ENCODE measurements at regions not wholly inside any gene's neighbourhood (a gene's known extent, or its start where the extent isn't known, plus 50 kb on each side); places are given as distances from the start of the nearest gene placed in this dataset.

- Histone ChIP-seq H3K9me3 (ENCODE audit: control extremely low read depth in 1 of 3, control insufficient read depth in 2 of 3, insufficient read depth in 1 of 3, low read length in 2 of 3) (no peaks in the 10 kb centered on the region), H3K36me3 (replicated peaks in 1 of 2; ENCODE audit: control extremely low read depth in 1 of 2, control insufficient read depth in 1 of 2, extremely low read depth in 1 of 2, insufficient read depth in 2 of 2, low read length in 1 of 2) (no peaks in the 10 kb centered on the region), H3K4me1 (ENCODE audit: control insufficient read depth in 2 of 2, insufficient read depth in 2 of 2, low read length in 2 of 2) (no peaks in the 10 kb centered on the region), H3K4me2 (replicated peaks; ENCODE audit: low read depth, low read length, poor library complexity, severe bottlenecking) (no peak overlapping the region), H3K79me2 (ENCODE audit: control insufficient read depth, insufficient read depth, low read length) (no peaks in the 10 kb centered on the region), H2AFZ (ENCODE audit: insufficient read depth, low read depth, low read length, poor library complexity, severe bottlenecking) (no peak overlapping the region), H4K20me1 (ENCODE audit: control insufficient read depth, insufficient read depth, low read length, poor library complexity, severe bottlenecking) (no peaks in the 10 kb centered on the region), H3K4me3 (ENCODE audit: control extremely low read depth in 1 of 5, extremely low read depth in 1 of 5, insufficient read depth in 1 of 5, low read depth in 2 of 5, low read length in 4 of 5) (no peak overlapping the region), H3K27ac (ENCODE audit: low read length in 2 of 2) (no peak overlapping the region), H3K27me3 (replicated peaks in 1 of 4; ENCODE audit: control extremely low read depth in 1 of 4, control insufficient read depth in 3 of 4, insufficient read depth in 4 of 4, low read length in 3 of 4) (no peaks in the 10 kb centered on the region), H3K9ac (ENCODE audit: low read length) (no peak overlapping the region)
- no peak for TF ChIP-seq EZH2 (IDR thresholded peaks at IDR 0.05; ENCODE audit: borderline replicate concordance, insufficient read depth, low read depth, low read length, poor library complexity, severe bottlenecking)
- no peak for TF ChIP-seq CTCF (IDR thresholded peaks at IDR 0.05)
- H3K4me3 Mint-ChIP-seq, result no peak overlapping the region
- WGBS (ENCODE audit: insufficient coverage), result no CpG with 5 or more reads among the region's 2 CpGs
- ATAC-seq (ENCODE audit: low read depth) (no peak), DNase-seq (no peak)
- no peak overlapping the region for H3K27ac Mint-ChIP-seq
- ChIA-PET POLR2A (no interaction called here), CTCF (interaction anchor here (0.9 kb wide), 1 partner anchor 191 kb away, joined by 3 read pairs; no protein-coding TSS in a partner anchor)
- H3K4me1 Mint-ChIP-seq, result no peaks in the 10 kb centered on the region
- H3K27me3 Mint-ChIP-seq, result no peaks in the 10 kb centered on the region
- intact Hi-C loops (cut with micrococcal nuclease), result no loop called here
- no peaks in the 10 kb centered on the region for H3K9me3 Mint-ChIP-seq (ENCODE audit: insufficient read depth)
Measured at GRCh38 chr7:85714043-85714578, 527.3 kb upstream of the SEMA3D start.

- H3K4me3 ChIP-seq (ENCODE audit: control extremely low read depth in 1 of 5, extremely low read depth in 1 of 5, insufficient read depth in 1 of 5, low read depth in 2 of 5, low read length in 4 of 5), result no peak overlapping the region
- H3K36me3 ChIP-seq (replicated peaks in 1 of 2; ENCODE audit: control extremely low read depth in 1 of 2, control insufficient read depth in 1 of 2, extremely low read depth in 1 of 2, insufficient read depth in 2 of 2, low read length in 1 of 2), result no peaks in the 10 kb centered on the region
- H3K4me2 ChIP-seq (replicated peaks; ENCODE audit: low read depth, low read length, poor library complexity, severe bottlenecking), result no peak overlapping the region
- Mint-ChIP-seq H3K4me1 (no peaks in the 10 kb centered on the region), H3K9me3 (ENCODE audit: insufficient read depth) (no peaks in the 10 kb centered on the region), H3K4me3 (no peak overlapping the region), H3K27ac (no peak overlapping the region), H3K27me3 (no peaks in the 10 kb centered on the region)
- no peak overlapping the region for H2AFZ ChIP-seq (ENCODE audit: insufficient read depth, low read depth, low read length, poor library complexity, severe bottlenecking)
- ChIA-PET CTCF (no interaction called here), POLR2A (no interaction called here)
- no peak overlapping the region for H3K27ac ChIP-seq (ENCODE audit: low read length in 2 of 2)
- ATAC-seq (ENCODE audit: low read depth) (no peak), DNase-seq (no peak)
- H4K20me1 ChIP-seq (ENCODE audit: control insufficient read depth, insufficient read depth, low read length, poor library complexity, severe bottlenecking), result no peaks in the 10 kb centered on the region
- H3K9me3 ChIP-seq (ENCODE audit: control extremely low read depth in 1 of 3, control insufficient read depth in 2 of 3, insufficient read depth in 1 of 3, low read length in 2 of 3), result no peaks in the 10 kb centered on the region
- intact Hi-C loops (cut with micrococcal nuclease), result no loop called here
- no peaks in the 10 kb centered on the region for H3K79me2 ChIP-seq (ENCODE audit: control insufficient read depth, insufficient read depth, low read length)
- no peak overlapping the region for H3K9ac ChIP-seq (ENCODE audit: low read length)
- WGBS (ENCODE audit: insufficient coverage), result no CpG with 5 or more reads among the region's 1 CpG
- TF ChIP-seq EZH2 (IDR thresholded peaks at IDR 0.05; ENCODE audit: borderline replicate concordance, insufficient read depth, low read depth, low read length, poor library complexity, severe bottlenecking) (no peak), CTCF (IDR thresholded peaks at IDR 0.05) (no peak)
- no peaks in the 10 kb centered on the region for H3K4me1 ChIP-seq (ENCODE audit: control insufficient read depth in 2 of 2, insufficient read depth in 2 of 2, low read length in 2 of 2)
- H3K27me3 ChIP-seq (replicated peaks in 1 of 4; ENCODE audit: control extremely low read depth in 1 of 4, control insufficient read depth in 3 of 4, insufficient read depth in 4 of 4, low read length in 3 of 4), result no peaks in the 10 kb centered on the region
Measured at GRCh38 chr7:85713171-85713570, 526.3 kb upstream of the SEMA3D start.
